HG03097 (cell line): ENCODE measurements at regions not wholly inside any gene's neighbourhood (a gene's known extent, or its start where the extent isn't known, plus 50 kb on each side); places are given as distances from the start of the nearest gene placed in this dataset.

ENCODE experiments used
- ATAC-seq: cut with Tn5 transposase; IDR thresholded peaks from one replicate; pipeline ENCODE4 v1.9.1; 2021; ENCODE audit not compliant: unreplicated experiment, low FRiP score

DNA sequence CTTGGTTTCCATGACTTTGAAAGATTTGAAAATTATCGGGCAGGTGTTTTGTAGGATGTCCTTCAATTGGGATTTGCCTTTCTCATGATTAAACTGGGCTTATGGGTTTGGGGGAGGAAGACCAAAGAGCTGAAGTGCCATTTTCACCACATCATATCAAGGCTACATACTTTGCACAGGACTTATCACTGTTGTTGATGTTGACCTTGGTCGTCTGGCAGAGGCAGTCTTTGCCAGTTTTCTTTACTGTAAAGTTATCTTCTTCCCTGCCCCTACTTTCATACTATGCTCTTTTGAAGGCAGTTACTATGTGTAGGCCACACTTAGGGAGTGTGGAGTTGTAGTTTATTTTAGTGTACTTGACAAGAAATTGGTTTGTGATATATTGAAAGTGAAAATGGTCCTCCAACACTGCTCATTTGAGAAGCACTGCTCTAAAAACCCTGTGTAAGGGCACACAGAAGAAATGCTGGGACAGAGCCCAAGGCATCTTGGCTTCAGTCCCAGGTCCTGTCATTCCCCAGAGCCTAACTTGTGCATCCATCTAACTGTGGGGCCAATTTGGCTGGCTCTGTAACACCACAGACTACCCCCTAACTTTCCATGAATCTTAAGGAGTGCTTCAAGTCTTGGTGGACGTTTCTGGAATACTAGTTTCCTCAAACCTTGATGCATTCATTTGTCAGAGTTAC lies 384.9 kb downstream of the KCNRG start:
- no peak for ATAC-seq

- ATAC-seq, result no peak
Measured at GRCh38 chr13:50401049-50401505, 385.8 kb downstream of the KCNRG start.

DNA sequence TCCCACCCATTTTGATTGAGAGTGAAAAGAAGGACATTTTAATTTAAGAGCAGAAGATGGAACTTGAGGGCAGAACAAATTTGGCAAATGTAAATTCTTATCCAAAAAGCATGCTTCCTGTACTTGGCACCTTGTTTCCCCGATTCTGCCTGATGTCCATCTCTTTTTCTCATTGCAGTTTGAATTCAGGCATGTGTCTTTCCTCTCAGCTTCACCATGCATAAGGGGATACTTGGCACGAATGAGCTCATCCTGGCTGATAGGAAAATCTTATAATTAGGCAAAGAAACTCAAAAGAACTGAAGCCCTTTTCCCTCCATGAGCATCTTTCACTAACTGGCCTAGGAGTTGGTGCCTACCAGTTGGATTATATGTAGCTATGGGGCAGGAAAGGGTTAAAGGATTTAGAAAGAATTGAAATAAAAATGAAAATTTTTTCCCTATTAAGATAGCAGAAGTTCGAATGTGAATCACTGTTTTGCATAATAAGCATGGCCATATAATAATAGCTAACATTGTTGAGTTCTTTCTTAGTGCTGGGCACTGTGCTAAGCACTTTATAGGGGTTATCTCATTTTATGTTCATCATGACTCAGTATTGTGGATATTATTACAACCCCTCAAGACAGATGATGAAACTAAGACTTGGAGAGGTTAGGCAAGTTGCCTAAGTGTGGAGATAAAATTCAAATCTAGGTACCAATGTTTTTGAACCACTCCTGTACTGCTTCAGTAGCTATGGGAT lies 386.6 kb downstream of the KCNRG start:
- ATAC-seq, result no peak

DNA sequence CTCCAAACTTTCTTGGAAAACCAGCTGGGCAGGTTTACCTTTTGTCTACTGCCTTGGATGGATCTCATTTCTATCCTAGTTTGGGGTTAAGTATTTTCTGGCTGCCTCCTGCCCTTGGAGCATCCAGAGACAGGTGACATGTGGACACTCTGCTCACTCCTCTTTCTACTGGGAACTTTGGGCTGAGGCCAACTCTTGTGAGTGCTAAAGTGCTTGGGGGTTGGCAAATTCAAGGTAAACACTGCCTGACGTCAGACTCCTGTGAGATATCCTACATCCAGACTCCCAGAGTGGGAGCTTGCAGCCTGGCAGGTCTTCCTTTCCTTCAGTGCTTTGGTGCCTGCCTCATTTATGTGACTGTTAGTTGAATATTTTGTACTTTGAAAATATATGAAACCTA lies 388.1 kb downstream of the KCNRG start:
- no peak for ATAC-seq

DNA sequence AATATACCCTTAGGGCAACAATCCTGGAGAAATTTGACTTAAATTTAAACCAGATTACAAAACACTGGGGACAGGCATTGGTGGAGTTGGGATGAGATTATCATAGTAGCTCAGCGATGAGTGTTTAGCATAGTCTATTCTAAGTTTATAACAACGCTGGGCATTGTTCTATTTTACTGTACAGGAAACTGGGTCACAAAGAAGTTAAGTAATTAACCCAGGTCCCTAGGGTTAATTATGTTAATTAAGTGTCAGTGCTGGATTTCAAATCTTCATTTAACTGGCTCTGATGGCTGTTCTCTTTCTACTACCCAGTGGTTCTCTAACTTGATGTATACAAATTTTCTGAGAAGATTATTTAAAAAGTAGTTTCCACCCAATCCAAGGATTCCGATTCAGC lies 388.9 kb downstream of the KCNRG start:
- no peak for ATAC-seq

DNA sequence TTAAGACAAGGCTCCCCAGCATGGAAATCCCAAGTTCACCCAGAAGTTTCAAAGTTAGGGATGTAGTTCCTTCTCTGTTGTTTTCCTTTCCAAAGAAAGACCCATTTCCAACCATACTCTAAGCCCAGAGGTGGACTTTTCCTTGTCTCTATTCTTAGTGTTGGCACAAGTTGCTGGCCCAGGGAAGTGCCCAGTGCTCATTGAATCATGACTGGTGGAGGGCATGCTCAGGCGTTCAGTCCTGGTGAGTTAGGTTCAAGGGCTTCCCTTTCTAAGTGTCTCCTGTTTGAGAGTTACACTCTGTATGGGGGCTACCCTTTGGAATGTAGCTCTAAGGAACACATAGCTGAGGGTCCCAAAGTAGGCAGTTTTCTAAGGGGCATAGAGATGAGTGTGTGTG lies 389.5 kb downstream of the KCNRG start:
- no peak for ATAC-seq

DNA sequence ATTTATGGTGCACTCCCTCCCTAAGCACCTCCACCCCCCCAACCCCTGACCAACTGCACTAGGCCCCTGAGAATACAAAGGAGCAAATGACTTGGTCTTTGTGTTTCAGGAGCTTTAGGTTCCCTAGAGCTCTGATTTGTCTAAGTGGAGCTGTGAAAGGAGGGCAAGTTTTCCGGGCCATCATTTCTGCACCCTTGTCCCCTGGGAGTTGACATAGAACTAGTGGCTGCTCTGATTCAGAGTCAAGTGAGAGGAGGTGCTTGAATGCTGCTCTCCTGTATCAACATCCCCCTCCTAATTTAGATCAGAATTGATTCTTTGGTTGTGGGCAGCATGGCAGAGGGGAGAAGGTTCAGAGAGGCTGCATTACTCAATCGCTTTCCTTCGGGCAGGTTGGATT lies 391.6 kb downstream of the KCNRG start:
- no peak for ATAC-seq

- no peak for ATAC-seq
Measured at GRCh38 chr13:50408068-50408467, 392.8 kb downstream of the KCNRG start.

DNA sequence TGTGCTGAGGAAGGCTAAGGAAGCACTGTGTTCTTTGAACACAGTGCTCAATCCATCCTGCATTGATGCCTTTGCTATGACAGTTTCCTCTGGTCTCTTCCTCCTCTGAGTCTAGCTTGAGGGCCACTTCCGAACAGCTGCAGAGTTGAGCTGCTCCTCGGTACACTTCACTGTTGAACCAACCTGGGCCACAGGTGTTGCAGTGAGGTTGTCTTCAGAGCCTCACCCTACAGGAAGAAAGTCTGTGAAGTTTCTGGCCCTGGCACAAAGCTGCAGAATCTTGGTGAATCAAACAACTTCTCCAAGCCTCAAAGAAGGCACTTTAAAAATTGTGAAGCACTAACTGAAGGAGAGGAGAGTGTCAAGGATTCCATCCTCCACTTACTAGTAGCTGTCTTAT lies 394.0 kb downstream of the KCNRG start:
- no peak for ATAC-seq

GRCh38 chr13:50410921-50411746 lies 395.9 kb downstream of the KCNRG start:
- no peak for ATAC-seq

DNA sequence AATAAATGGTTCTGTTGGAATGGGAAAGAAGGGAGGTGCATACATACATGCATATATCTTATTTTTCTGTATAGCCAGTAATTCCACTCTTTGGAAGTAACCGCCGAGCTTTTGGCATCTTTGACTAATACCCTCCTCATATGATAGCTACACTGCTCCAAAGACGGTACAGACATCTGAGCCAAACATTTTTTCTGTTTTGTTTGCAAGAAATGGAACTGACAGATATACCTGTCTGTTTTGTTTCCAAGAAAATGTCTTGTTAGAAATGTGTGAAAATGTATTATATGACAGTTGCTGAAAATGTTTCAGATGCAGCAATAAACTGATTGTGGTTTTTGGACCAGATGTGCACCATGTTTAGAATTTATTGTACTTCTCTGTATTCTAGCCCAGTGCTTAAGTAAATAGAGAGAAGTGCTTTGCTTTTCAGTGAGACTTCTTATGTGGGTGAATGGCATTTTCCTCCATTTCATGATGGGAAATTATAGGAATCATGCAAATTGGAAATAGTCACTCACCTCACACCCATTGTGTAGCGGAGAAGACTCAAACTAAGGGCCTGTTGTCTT lies 396.9 kb downstream of the KCNRG start:
- ATAC-seq, result no peak

- no peak for ATAC-seq
Measured at GRCh38 chr13:50414640-50415039, 399.4 kb downstream of the KCNRG start.

GRCh38 chr13:50415428-50415827 lies 400.2 kb downstream of the KCNRG start:
- ATAC-seq, result no peak

DNA sequence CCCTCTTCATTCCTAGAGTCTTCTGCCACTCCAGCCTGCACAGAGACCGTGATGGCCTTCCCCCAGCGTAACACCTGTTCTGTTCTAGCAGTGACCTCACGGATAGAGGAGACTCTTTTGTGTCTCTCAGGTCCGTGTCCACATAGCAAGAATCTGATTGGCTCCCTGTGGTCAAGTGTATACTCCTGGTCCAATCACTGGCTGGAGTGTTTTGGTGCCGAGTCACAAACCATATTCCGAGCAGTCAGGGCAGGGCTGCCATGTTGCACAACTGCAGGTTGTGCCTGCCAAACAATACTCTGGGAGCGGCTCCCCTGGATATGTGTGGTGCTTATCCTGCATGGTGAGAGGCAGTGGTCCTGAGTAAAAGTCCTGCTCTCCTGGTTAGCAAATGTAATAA lies 402.4 kb downstream of the KCNRG start:
- no peak for ATAC-seq

- ATAC-seq, result no peak
Measured at GRCh38 chr13:50419331-50419865, 404.2 kb downstream of the KCNRG start.

GRCh38 chr13:50419896-50420295 lies 404.7 kb downstream of the KCNRG start:
- no peak for ATAC-seq

GRCh38 chr13:50420718-50421472 lies 405.7 kb downstream of the KCNRG start:
- no peak for ATAC-seq

- ATAC-seq, result no peak
Measured at GRCh38 chr13:50421473-50422130, 406.4 kb downstream of the KCNRG start.
